Lower leg skin (tissue), 3 donors: ENCODE measurements at regions not wholly inside any gene's neighbourhood (a gene's known extent, or its start where the extent isn't known, plus 50 kb on each side); places are given as distances from the start of the nearest gene placed in this dataset.

Experiments
- POLR2A ChIP-seq, 2 donors: fragments of 450-650 bp; IDR thresholded peaks; one replicate each; pipeline ENCODE4 v1.6.1; 2016 to 2017; ENCODE audit warnings: antibody characterized with exemption in 2 of 2, mild to moderate bottlenecking in 1 of 2, moderate library complexity in 1 of 2
- TF ChIP-seq, protein P1 (sequence below), 3 donors: fragments of 450-650 bp; IDR thresholded peaks; one replicate each; pipeline ENCODE4 v1.5.1; 2016; ENCODE audit warnings: antibody characterized with exemption in 3 of 3, mild to moderate bottlenecking in 3 of 3, moderate library complexity in 2 of 3

DNA sequence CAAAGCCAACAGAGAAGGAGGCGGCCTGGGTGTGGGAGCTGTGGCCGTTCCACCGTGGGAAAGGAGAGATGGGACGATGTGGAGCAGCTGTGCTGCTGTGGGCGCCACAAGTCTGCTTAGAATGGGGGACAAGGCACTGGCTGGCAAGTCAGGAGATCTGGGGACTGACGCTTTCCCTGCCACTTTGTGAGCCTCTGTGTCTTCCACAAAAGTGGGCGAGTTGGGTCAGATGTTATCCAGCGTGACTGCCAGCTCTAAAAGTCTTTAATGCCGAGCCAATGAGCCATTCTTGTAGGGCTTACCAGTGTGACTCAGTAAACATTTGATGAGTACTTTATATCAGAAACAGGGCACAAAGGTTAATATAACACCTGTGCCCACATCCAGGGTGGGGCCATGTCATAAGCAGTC is 113.6 kb upstream of the MGAT5 start:
- TF ChIP-seq, protein P1, sequence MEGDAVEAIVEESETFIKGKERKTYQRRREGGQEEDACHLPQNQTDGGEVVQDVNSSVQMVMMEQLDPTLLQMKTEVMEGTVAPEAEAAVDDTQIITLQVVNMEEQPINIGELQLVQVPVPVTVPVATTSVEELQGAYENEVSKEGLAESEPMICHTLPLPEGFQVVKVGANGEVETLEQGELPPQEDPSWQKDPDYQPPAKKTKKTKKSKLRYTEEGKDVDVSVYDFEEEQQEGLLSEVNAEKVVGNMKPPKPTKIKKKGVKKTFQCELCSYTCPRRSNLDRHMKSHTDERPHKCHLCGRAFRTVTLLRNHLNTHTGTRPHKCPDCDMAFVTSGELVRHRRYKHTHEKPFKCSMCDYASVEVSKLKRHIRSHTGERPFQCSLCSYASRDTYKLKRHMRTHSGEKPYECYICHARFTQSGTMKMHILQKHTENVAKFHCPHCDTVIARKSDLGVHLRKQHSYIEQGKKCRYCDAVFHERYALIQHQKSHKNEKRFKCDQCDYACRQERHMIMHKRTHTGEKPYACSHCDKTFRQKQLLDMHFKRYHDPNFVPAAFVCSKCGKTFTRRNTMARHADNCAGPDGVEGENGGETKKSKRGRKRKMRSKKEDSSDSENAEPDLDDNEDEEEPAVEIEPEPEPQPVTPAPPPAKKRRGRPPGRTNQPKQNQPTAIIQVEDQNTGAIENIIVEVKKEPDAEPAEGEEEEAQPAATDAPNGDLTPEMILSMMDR (IDR thresholded peaks at IDR 0.05), result no peak
- no peak for TF ChIP-seq POLR2A (IDR thresholded peaks at IDR 0.05)
